C4-2B (cell line): ENCODE measurements at regions not wholly inside any gene's neighbourhood (a gene's known extent, or its start where the extent isn't known, plus 50 kb on each side); places are given as distances from the start of the nearest gene placed in this dataset.

Experiments
- ZFX ChIP-seq: fragments of 450-650 bp; IDR thresholded peaks from 2 replicates; pipeline ENCODE4 v1.6.1; 2017
- TF ChIP-seq, protein P1 (sequence below): fragments of 450-650 bp; conservative IDR thresholded peaks from 2 replicates; pipeline ENCODE4 v1.5.1; 2017; ENCODE audit warnings: mild to moderate bottlenecking

DNA sequence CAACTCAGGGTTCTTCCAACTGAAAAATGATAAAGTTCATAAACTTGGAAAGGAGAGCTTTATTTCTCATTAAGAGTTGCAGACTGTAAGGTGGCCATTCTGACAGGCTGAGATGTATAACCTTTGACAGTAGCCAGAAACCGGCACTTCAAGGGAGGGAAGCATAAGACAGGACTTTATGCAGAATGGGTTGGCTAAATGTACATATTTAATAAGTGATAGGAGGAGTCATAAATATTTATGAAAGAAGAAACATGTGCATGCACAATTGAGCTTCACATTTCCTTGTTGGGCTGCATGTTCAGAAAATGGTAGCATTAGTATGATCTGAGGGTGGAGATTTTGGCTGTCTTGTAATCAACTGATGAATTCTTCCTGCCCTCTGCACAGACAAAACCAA, 57.1 kb upstream of the ICA1 start:
- TF ChIP-seq, protein P1, sequence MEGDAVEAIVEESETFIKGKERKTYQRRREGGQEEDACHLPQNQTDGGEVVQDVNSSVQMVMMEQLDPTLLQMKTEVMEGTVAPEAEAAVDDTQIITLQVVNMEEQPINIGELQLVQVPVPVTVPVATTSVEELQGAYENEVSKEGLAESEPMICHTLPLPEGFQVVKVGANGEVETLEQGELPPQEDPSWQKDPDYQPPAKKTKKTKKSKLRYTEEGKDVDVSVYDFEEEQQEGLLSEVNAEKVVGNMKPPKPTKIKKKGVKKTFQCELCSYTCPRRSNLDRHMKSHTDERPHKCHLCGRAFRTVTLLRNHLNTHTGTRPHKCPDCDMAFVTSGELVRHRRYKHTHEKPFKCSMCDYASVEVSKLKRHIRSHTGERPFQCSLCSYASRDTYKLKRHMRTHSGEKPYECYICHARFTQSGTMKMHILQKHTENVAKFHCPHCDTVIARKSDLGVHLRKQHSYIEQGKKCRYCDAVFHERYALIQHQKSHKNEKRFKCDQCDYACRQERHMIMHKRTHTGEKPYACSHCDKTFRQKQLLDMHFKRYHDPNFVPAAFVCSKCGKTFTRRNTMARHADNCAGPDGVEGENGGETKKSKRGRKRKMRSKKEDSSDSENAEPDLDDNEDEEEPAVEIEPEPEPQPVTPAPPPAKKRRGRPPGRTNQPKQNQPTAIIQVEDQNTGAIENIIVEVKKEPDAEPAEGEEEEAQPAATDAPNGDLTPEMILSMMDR, result no peak
- TF ChIP-seq ZFX, result no peak
